BE2C (cell line): ENCODE measurements at regions not wholly inside any gene's neighbourhood (a gene's known extent, or its start where the extent isn't known, plus 50 kb on each side); places are given as distances from the start of the nearest gene placed in this dataset.
"Not testable (repeated sequence)": the region's sequence is repeated elsewhere in the genome, so short reads cannot be mapped to it uniquely, and the experiment has no call there.

Experiments used
- DNase-seq: peaks from one replicate; pipeline ENCODE4 v3.0.0-alpha.2; 2020
- H3K27me3 ChIP-seq: fragments of 250-450 bp; sonication (Bioruptor Pico); 2 replicates; pipeline ENCODE4 v1.5.1; 2020; ENCODE audit warnings: mild to moderate bottlenecking
- H3K36me3 ChIP-seq: fragments of 250-450 bp; sonication (Bioruptor Pico); 2 replicates; pipeline ENCODE4 v1.5.1; 2020; ENCODE audit warnings: mild to moderate bottlenecking
- H3K4me1 ChIP-seq: fragments of 250-450 bp; sonication (Bioruptor Pico); 2 replicates; pipeline ENCODE4 v1.5.1; 2020
- H3K4me3 ChIP-seq: 2 replicates; pipeline ENCODE4 v1.5.1; 2011; ENCODE audit warnings: low read depth, low read length
- H3K9me3 ChIP-seq: fragments of 250-450 bp; sonication (Bioruptor Pico); 2 replicates; pipeline ENCODE4 v1.5.1; 2020
- CTCF ChIP-seq: IDR thresholded peaks from 2 replicates; pipeline ENCODE4 v1.5.1; 2012; ENCODE audit warnings: mild to moderate bottlenecking, low read depth, low read length

- H3K36me3 ChIP-seq: no peaks in the 10 kb centered on the region
- no peaks in the 10 kb centered on the region; the same call in 1 of the 2 replicates for H3K9me3 ChIP-seq
- no peak for TF ChIP-seq CTCF
- H3K4me3 ChIP-seq: no peak overlapping the region
- no peak for DNase-seq
- H3K27me3 ChIP-seq: no peaks in the 10 kb centered on the region
- peaks cover 7% of the 10 kb centered on the region for H3K4me1 ChIP-seq
Observed at GRCh38 chr12:87338681-87339080, 690.5 kb downstream of the C12orf50 start.

- no peaks in the 10 kb centered on the region for H3K36me3 ChIP-seq
- DNase-seq: no peak
- H3K27me3 ChIP-seq: no peaks in the 10 kb centered on the region
- H3K4me1 ChIP-seq: peaks cover 11% of the 10 kb centered on the region
- H3K9me3 ChIP-seq: no peaks in the 10 kb centered on the region; the same call in 1 of the 2 replicates
- no peak for TF ChIP-seq CTCF
- no peak overlapping the region for H3K4me3 ChIP-seq
Observed at GRCh38 chr12:87336814-87337336, 692.3 kb downstream of the C12orf50 start.

GRCh38 chr12:87332987-87333726, 696.0 kb downstream of the C12orf50 start:
- Histone ChIP-seq H3K27me3 (no peaks in the 10 kb centered on the region), H3K9me3 (no peaks in the 10 kb centered on the region), H3K36me3 (no peaks in the 10 kb centered on the region), H3K4me1 (peaks cover 9% of the 10 kb centered on the region), H3K4me3 (no peak overlapping the region)
- DNase-seq: peak; percentile 57
- no peak for TF ChIP-seq CTCF

- DNase-seq, H3K9me3 ChIP-seq, H3K4me1 ChIP-seq, H3K4me3 ChIP-seq, H3K27me3 ChIP-seq, H3K36me3 ChIP-seq: not testable (repeated sequence)
Observed at GRCh38 chr12:87330071-87330555, 699.1 kb downstream of the C12orf50 start.

GRCh38 chr12:87329076-87329863, 699.9 kb downstream of the C12orf50 start:
- no peak overlapping the region for H3K4me3 ChIP-seq
- no peak for TF ChIP-seq CTCF
- H3K27me3 ChIP-seq: no peaks in the 10 kb centered on the region
- DNase-seq: no peak
- no peaks in the 10 kb centered on the region for H3K9me3 ChIP-seq
- H3K36me3 ChIP-seq: no peaks in the 10 kb centered on the region
- peaks cover 4% of the 10 kb centered on the region for H3K4me1 ChIP-seq

GRCh38 chr12:87323369-87323768, 705.8 kb downstream of the C12orf50 start:
- no peak for TF ChIP-seq CTCF
- no peaks in the 10 kb centered on the region for H3K9me3 ChIP-seq
- H3K4me3 ChIP-seq: no peak overlapping the region
- no peaks in the 10 kb centered on the region for H3K27me3 ChIP-seq
- no peak for DNase-seq
- no peaks in the 10 kb centered on the region for H3K4me1 ChIP-seq
- H3K36me3 ChIP-seq: no peaks in the 10 kb centered on the region
